Occipital lobe (tissue), 2 donors: ENCODE measurements at regions not wholly inside any gene's neighbourhood (a gene's known extent, or its start where the extent isn't known, plus 50 kb on each side); places are given as distances from the start of the nearest gene placed in this dataset. TPM values are rescaled to one million over a fixed set of nuclear protein-coding genes. Genes with fewer than 3 reads are reported as not detected.

Source experiments
- DNase-seq: peaks from one replicate; lab custom pipeline; 2025; lab: John Stamatoyannopoulos, UW
- small RNA-seq: library from RNA; depleted of rRNA; stranded (forward); fragments of <200 nt; gene quantifications from one replicate; pipeline ENCODE3, GENCODE V24; 2014

DNA sequence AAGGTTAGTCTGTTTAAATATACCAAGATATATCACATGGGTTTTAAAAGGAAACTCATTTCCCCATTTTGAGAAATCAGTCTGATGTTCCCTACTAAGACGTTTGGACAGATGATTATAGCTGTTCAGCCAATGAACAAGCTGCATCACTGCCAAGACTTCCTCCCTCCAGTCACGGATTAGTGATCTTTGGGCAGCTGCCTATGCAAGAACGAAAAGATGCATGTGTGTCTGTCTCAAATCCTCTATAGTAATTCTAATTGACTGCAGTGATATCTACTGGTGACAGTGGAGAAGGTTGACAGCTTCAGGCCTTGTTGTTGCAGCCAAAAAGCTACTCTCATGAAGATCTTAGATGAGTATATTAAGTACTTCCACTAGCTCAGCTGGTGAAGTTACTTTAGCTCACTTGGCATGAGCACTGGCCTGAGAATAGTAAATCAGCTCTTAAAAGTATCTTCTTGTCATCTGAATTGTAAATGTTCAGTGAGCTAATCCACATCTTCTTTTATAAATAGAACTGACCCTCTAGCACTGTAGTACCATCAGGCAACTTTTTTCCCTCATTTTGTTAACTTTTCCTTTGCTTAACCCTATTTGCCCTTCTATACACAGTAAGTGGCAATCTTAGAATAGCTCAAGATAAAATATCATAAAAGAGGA, 134.5 kb upstream of the PCDH10 start:
- no peak for DNase-seq

- DNase-seq = no peak
Observed at GRCh38 chr4:133045288-133045687, 103.8 kb upstream of the PCDH10 start.

GRCh38 chr4:133046156-133046555, 102.9 kb upstream of the PCDH10 start:
- no peak for DNase-seq

DNA sequence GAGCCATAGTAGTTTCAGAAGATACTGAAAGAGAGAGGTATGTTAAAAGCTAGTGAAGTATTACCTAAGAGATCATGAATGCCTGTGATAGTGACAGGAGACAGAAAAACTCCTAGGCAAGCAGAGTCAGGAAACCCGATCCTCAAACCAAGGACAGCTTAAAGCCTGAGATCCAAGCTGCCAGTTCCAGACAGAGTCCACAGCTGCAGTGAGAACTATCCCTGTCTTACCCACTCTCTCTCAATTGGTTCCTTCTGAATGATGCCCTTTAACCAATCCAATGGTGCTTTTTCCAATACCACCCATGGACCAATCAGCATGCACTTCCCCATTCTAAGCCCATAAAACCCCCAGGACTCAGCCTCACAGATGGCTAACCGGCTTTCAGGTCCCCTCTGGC, 90.4 kb upstream of the PCDH10 start:
- DNase-seq = no peak

- DNase-seq = no peak
Observed at GRCh38 chr4:133059117-133059516, 90.0 kb upstream of the PCDH10 start.

GRCh38 chr4:133062851-133063250, 86.2 kb upstream of the PCDH10 start:
- DNase-seq = no peak

DNA sequence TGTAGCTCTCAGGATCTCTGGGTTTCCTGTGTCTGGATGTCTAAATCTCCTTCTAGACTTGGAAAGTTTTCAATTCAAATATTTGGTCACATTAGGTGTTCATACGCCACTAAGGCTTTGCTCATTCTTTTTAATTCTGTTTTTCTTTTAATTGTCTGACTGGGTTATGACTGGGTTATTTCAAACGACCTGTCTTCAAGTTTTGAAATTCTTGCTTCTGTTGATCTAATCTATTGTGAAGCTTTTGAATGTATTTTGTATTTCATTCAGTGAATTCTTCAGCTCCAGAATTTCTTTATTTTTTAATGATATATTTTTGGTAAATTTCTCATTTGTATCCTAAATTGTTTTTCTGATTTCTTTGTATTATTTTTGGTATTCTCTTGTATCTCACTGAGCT, 81.0 kb upstream of the PCDH10 start:
- no peak for DNase-seq

- no peak for DNase-seq
Observed at GRCh38 chr4:133081246-133081645, 67.8 kb upstream of the PCDH10 start.

DNA sequence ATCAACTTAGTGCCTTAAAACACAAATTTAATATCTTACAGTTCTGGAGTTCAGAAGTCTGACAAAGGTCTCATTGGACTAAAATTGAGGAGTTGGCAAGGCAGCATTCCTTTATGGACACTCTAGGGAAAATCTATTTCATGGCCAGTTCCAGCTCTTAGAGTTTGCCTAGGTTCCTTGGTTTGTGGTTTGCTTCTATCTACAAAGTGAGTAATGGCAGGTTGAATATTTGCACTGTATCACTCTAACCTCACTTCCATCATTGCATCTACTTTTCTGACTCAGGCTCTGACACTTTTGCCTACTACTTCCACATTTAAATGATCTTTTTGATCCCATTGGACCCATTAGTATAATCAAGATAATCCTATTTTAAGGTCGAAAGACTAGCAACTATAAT, 64.7 kb upstream of the PCDH10 start:
- DNase-seq = no peak

- DNase-seq = no peak
Observed at GRCh38 chr4:133095591-133095990, 53.5 kb upstream of the PCDH10 start.

- DNase-seq = no peak
Observed at GRCh38 chr4:133096972-133097371, 52.1 kb upstream of the PCDH10 start.

Small RNA genes lying in the stretch of these regions (small RNA-seq; reads per million reads assigned to genes)
- gene AC096711.1 = not detected
